Transverse colon (tissue), 4 donors: ENCODE measurements at regions not wholly inside any gene's neighbourhood (a gene's known extent, or its start where the extent isn't known, plus 50 kb on each side); places are given as distances from the start of the nearest gene placed in this dataset.
"Not testable (repeated sequence)": the region's sequence is repeated elsewhere in the genome, so short reads cannot be mapped to it uniquely, and the experiment has no call there.

Experiments
- DNase-seq: peaks from one replicate; pipeline ENCODE4 v3.0.0-alpha.2; 2019
- H3K27ac ChIP-seq, 4 donors: fragments of 200-600 bp; sonication (generic); 2 replicates each; pipeline ENCODE4 v1.5.1; 2016 to 2018; ENCODE audit warnings: inconsistent platforms in 4 of 4
- H3K27me3 ChIP-seq: fragments of 200-600 bp; sonication (generic); 2 replicates; pipeline ENCODE4 v1.5.1; 2017; ENCODE audit warnings: inconsistent platforms
- H3K36me3 ChIP-seq, 4 donors: fragments of 200-600 bp; sonication (generic); 2 replicates each; pipeline ENCODE4 v1.5.1; 2017 to 2019; ENCODE audit warnings: inconsistent platforms in 4 of 4
- H3K4me1 ChIP-seq, 4 donors: fragments of 200-600 bp; sonication (generic); 2 replicates each; pipeline ENCODE4 v1.5.1; 2017 to 2020; ENCODE audit warnings: inconsistent platforms in 4 of 4
- H3K4me3 ChIP-seq, 4 donors: fragments of 200-600 bp; sonication (generic); 1 replicate in 1 of 4; 2 replicates in 3 of 4; pipeline versions ENCODE4 v1.5.1 to v1.6.1; 2017 to 2019; ENCODE audit warnings: inconsistent platforms in 4 of 4
- H3K9me3 ChIP-seq, 2 donors: fragments of 200-600 bp; sonication (generic); 2 replicates each; pipeline ENCODE4 v1.5.1; 2017 to 2019; ENCODE audit warnings: inconsistent platforms in 2 of 2
- WGBS, 2 donors: methylation state at CpG; one replicate each; pipeline ENCODE4 v1.1.5; 2018; ENCODE audit warnings: low coverage in 1 of 2; 5-methylcytosine and 5-hydroxymethylcytosine counted together
- in situ Hi-C, 4 donors: fragments of 200-750 bp; cut with MboI; loops; one replicate each; pipeline versions ENCODE4 v1.15.0 to v1.15.1; 2017; ENCODE audit warnings: low sequenced_read_pairs in 3 of 4, low pct_ligation_motif_present in 1 of 4, low pct_unique_long_range_greater_than_20kb in 1 of 4
- intact Hi-C: fragments of 100-400 bp; cut with DNase I; formaldehyde crosslinking; loops from one replicate; pipeline ENCODE4 v1.15.1; 2023; ENCODE audit warnings: low total_unique reads

DNA sequence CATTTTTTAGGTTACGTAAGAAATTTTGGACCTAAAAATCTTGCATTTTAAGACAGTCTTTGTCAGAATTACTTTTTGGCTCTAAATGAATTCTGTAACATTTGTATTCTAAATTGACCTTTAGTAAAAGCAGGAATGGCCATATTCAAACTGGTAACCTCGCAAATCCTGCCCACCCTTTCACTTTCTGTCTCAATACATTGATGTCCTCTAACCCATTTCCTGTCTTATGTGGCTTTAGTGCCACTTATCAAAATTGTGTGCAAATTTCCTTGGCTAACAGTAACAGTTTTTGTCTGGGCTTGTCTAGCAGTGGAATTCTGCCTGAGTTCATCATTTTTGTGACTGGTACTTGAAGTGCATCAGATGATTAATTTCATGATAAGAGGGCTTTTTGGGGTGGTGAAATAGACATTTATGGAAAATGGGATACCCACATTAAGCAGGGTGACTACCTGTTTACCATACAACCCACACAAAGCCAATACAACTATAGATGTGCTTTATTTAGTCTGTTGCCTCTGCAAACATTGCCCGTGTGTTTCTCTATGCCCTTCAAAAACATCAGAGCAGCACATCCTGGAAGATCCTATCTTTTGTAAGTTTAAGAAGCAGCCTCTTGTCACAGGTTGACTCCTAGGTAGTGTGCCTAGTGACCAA, 98.7 kb upstream of the FAM72C start:
- H3K27me3 ChIP-seq, H3K4me1 ChIP-seq, H3K9me3 ChIP-seq, H3K4me3 ChIP-seq, H3K27ac ChIP-seq, in situ Hi-C loops, H3K36me3 ChIP-seq, intact Hi-C loops, DNase-seq: not testable (repeated sequence)
- WGBS, 2 donors = no CpG with 5 or more reads among the region's 3 CpGs

DNA sequence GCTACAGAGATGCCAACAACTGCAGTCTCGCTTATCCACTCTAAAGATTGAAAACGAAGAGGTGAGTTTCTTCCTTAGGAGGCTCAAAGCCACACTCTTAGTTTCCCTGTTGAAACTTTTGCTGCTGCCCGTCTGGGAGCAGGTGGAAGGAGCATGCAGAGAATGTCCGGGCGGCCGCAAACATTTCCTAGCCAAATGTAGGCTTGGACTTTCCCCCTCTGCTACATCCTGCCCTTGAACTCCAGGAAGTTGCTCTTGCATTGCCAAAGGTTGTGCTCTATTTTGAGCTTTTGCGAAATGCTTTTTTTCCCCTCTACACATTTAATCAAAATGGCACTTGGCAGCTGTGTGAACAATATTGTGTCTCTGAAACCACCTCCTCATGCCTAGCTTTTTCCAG, 95.3 kb upstream of the FAM72C start:
- H3K4me3 ChIP-seq, H3K36me3 ChIP-seq, in situ Hi-C loops, intact Hi-C loops, DNase-seq, H3K27ac ChIP-seq, H3K27me3 ChIP-seq, H3K9me3 ChIP-seq, H3K4me1 ChIP-seq: not testable (repeated sequence)
- no CpG with 5 or more reads among the region's 7 CpGs for WGBS, 2 donors

DNA sequence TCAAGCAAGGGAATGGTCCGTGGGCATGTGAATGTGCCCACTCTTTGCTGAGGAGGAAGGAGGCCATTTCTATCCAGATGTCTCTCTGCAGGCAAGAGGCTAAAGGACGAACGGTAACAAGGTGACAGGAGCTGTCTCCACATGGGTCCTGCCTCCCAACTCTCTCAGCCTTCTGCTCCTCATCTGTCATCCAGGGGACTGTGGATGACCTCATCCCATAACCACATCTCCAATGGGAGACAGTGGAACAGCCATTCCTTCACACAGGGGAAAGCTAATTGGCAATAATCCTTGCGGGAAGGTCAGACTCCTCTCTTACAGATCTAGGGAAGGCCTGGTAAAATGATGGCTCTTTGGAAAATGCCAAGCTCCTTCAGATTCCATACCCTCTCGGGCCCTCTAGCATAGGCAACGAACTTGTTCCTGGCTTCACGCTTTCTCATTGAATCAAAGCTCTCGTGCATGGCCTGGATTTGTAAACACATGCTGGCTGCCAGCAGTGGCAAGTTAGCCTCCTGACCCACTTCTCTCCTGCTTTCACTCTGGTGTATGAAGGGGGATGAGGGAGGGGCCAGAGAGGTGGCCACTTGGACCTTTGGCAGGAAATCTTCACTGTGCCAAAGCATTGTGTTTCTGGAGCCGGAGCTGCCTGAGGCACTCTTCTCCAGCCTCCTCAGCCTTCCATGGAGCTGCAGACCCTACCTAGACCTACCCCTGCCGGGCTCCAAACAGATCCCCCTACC, 94.5 kb upstream of the FAM72C start:
- H3K27ac ChIP-seq, H3K27me3 ChIP-seq, in situ Hi-C loops, H3K9me3 ChIP-seq, H3K4me3 ChIP-seq, H3K4me1 ChIP-seq, H3K36me3 ChIP-seq, DNase-seq, intact Hi-C loops: not testable (repeated sequence)
- whole genome bisulfite sequencing, 2 donors = 84% methylated on average over 4 of the region's 10 CpGs; no CpG with 5 or more reads in 1 of the 2 donors

DNA sequence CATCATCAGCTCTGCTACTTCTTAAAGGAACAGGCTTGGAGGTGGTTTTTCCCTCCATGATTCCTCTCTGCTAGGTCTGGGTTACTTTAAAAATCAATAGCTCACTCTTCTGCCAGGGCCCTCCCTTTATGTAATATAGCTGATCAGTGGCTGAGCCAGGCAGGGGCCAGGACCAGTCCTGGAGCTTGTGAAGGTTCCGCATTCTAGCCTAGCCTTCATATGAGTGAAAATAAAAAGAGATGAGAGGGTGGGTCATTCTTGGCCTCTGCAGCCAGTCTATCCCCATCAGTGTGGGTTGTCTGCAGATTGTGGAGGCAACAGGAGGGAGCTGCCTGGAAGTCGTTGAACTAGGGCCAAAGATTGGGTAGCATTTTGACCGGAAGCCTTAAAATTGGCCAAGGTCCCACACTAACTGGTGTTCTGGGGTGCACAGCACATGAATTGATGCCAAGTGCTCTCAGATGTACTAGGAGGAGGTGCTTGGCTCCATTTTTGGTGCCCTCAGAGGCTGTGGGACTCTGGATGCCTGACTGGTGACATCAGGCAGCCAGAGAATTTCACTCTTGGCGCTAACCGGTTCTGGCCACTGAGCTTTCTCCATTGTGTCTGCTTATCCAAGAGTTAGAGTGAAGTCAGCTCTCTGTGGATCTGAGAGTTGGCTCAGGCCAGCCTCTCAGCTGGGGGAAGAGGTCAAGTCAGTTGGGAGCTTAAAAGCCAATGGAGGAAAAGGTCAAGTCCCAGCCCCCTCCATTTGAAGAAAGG, 93.7 kb upstream of the FAM72C start:
- H3K36me3 ChIP-seq, H3K4me3 ChIP-seq, H3K4me1 ChIP-seq, H3K27ac ChIP-seq, in situ Hi-C loops, intact Hi-C loops, H3K9me3 ChIP-seq, DNase-seq, H3K27me3 ChIP-seq: not testable (repeated sequence)
- WGBS, 2 donors = no CpG with 5 or more reads among the region's 5 CpGs

DNA sequence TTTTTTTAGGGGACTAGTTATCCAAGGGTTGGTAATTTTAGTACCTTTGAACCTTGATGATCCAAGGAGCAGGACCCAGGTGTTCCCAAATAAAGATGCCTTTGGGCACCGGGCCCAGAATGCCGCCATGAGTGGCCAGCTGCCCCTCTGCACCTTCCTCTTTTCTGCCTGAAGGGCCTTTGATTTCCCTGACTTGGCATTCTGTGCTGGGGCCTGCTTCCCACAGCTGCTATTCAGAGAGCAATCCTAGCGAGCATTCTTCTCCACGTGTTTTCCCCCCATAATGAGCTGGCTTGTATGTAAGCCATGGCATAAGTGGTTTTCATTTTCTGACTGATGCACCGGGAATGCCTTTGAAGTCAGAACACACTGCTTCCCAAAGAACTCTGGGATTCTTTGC, 77.6 kb upstream of the FAM72C start:
- H3K9me3 ChIP-seq, intact Hi-C loops, H3K27me3 ChIP-seq, in situ Hi-C loops, H3K4me3 ChIP-seq, H3K4me1 ChIP-seq, DNase-seq, H3K36me3 ChIP-seq, H3K27ac ChIP-seq: not testable (repeated sequence)
- WGBS, 2 donors = no CpG with 5 or more reads among the region's 5 CpGs

DNA sequence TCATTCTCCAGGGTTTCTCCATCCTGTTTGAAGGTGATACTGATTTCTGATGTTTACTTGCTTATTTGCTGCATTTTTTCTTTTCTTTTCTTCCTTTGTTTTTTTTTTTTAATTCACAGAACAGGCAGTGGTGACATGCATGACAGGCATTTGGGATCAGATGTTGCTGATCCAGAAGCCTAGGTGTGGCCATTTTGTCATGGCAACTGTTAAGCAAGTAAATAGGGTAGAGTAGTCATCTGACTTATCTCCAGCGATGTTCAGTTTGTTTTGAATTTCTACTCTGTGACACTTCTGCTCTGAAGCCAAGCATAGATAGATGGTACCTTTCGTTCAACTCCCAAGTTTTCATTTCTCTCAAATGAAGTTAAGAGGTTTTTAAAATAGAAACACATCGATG, 74.9 kb upstream of the FAM72C start:
- H3K4me3 ChIP-seq, intact Hi-C loops, H3K9me3 ChIP-seq, DNase-seq, H3K36me3 ChIP-seq, H3K27ac ChIP-seq, in situ Hi-C loops, H3K27me3 ChIP-seq, H3K4me1 ChIP-seq: not testable (repeated sequence)
- no CpG with 5 or more reads among the region's 3 CpGs for WGBS, 2 donors

DNA sequence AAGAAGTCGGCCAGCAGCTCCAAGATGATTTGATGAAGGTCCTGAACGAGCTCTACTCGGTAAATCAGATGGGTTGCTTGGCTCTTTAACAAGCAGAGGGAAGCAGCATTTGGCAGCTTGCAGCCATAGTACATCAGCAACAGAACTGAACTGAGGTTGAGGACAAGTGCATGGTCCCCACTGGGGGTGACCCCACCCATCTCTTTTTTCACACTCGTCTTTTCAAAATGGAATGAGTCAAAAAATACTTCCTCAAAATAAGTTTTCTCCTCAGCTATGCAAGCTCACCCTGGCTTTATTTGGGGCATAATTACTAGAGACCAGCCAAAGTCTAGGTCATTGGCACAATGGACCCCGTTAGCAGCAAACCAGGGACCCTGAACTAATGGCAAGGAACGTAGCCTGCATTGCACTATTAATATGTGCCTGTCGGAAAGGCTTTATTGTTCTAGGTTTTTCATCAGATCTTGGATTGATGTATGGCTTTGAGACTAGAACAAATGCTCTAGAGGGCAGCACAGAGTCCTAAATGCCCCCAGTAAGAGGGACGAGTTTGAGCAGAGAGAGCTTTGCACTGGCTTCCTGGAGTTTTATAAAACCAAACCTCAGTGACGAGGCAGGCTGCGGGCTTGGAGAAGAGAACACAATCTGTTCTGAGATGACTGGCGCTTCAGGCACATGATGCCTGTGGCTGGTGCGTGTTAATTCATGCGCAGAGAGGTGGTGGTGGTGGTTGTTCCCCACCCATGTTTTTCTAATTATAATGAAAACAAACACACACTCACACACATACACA, 74.2 kb upstream of the FAM72C start:
- H3K36me3 ChIP-seq, DNase-seq, H3K27ac ChIP-seq, H3K27me3 ChIP-seq, in situ Hi-C loops, H3K4me3 ChIP-seq, H3K9me3 ChIP-seq, intact Hi-C loops, H3K4me1 ChIP-seq: not testable (repeated sequence)
- WGBS, 2 donors = 65% methylated on average over 7 of the region's 13 CpGs; no CpG with 5 or more reads in 1 of the 2 donors

DNA sequence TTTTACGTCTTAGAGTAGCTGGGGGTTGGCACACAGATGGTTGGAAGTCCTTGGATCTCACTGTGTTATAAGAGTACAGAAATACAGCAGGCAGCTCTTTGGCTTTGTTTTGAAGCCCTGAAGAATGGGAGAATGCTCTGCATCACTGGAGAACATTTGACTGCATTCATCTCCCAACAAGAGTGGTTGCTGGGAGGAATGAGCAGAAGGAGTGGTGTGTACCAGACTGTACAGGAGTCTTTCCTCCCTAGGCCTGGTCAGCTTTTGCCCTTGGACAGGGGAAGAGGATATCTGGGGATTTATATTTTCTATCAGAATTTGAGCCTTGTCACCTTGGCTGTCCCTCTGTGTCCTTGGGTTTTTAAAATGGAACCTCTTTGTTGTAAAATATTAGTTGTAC, 70.5 kb upstream of the FAM72C start:
- H3K4me1 ChIP-seq, in situ Hi-C loops, H3K27ac ChIP-seq, H3K4me3 ChIP-seq, H3K9me3 ChIP-seq, H3K27me3 ChIP-seq, DNase-seq, H3K36me3 ChIP-seq, intact Hi-C loops: not testable (repeated sequence)
- no CpG with 5 or more reads among the region's 1 CpG for WGBS, 2 donors

DNA sequence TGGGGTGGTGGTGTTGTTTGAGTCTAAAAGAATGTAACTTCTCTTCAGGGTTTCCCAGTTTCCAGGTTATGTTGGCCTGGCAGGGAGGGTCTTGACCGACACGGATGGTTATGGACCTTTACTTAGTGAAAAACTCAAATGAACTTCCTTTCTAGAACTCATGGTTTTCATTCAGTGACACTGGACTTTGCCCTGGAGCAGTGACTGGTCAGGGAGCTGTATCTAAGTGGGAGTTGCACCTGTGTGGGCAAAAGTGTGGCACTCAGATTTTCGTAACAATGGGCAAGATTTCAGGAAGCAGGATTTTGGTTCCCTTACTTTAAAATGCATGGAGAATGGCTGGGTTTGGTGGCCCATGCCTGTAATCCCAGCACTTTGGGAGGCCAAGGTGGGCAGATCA, 68.5 kb upstream of the FAM72C start:
- H3K27ac ChIP-seq, DNase-seq, intact Hi-C loops, H3K27me3 ChIP-seq, in situ Hi-C loops, H3K4me1 ChIP-seq, H3K9me3 ChIP-seq, H3K4me3 ChIP-seq, H3K36me3 ChIP-seq: not testable (repeated sequence)
- no CpG with 5 or more reads among the region's 3 CpGs for WGBS, 2 donors

DNA sequence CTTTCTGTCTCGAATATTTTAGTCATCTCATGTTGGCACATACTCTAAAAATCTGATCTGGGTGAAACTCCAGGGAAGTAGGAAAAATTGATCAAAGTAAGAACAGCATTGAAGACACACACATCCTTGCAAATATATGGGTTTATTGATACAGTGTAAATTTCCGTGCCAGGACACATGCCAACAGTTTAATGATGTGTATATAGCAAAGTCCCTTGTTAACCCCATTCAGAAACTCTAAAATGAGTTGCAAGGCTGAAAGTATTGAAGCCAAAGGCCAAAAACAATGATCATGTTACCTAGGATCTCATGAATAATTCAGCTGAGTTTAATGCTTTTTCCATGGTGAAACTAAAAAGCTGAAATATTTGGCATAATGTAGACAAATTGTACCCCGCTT, 62.3 kb upstream of the FAM72C start:
- H3K36me3 ChIP-seq, H3K9me3 ChIP-seq, H3K4me3 ChIP-seq, H3K27me3 ChIP-seq, DNase-seq, in situ Hi-C loops, H3K27ac ChIP-seq, intact Hi-C loops, H3K4me1 ChIP-seq: not testable (repeated sequence)
- WGBS, 2 donors = no CpG with 5 or more reads among the region's 3 CpGs
